WTC11 (cell line): ENCODE measurements at regions not wholly inside any gene's neighbourhood (a gene's known extent, or its start where the extent isn't known, plus 50 kb on each side); places are given as distances from the start of the nearest gene placed in this dataset.

ENCODE experiments used
- ATAC-seq: fragments of 200-7000 bp; cut with Tn5 transposase; 2 replicates; pipeline ENCODE4 v1.10.0; 2021; ENCODE audit warnings: mild to moderate bottlenecking, moderate library complexity
- CTCF ChIA-PET: fragments of 300-600 bp; sonication (Branson Sonifier 250); formaldehyde crosslinking; loops from one replicate; lab custom pipeline; 2021; ENCODE audit warnings: antibody characterized with exemption; lab: Charles Lee
- POLR2A ChIA-PET: fragments of 350-600 bp; sonication (Branson Sonifier 250); formaldehyde crosslinking; loops from one replicate; lab custom pipeline; 2021; ENCODE audit warnings: antibody characterized with exemption; lab: Charles Lee
- DNase-seq: peaks from one replicate; pipeline ENCODE4 v3.0.0; 2021; ENCODE audit warnings: low spot score
- H3K27ac Mint-ChIP-seq: 2 replicates; pipeline ENCODE4 v1.8.0; 2021; ENCODE audit warnings: mixed read lengths
- H3K27me3 Mint-ChIP-seq: 2 replicates; pipeline ENCODE4 v1.8.0; 2021; ENCODE audit warnings: low read depth, mild to moderate bottlenecking, moderate library complexity, mixed read lengths
- H3K36me3 Mint-ChIP-seq: 2 replicates; pipeline ENCODE4 v1.8.0; 2021; ENCODE audit warnings: mixed read lengths
- H3K4me1 Mint-ChIP-seq: 2 replicates; pipeline ENCODE4 v1.8.0; 2022; ENCODE audit warnings: mixed read lengths
- H3K4me3 Mint-ChIP-seq: 2 replicates; pipeline ENCODE4 v1.8.0; 2021; ENCODE audit warnings: mild to moderate bottlenecking, moderate library complexity, mixed read lengths
- H3K9me3 Mint-ChIP-seq: 2 replicates; pipeline ENCODE4 v1.8.0; 2021; ENCODE audit warnings: mixed read lengths
- CREM ChIP-seq: sonication (generic); formaldehyde crosslinking; IDR thresholded peaks from 2 replicates; pipeline ENCODE4 v1.8.1; 2022; ENCODE audit warnings: mild to moderate bottlenecking, missing genetic modification reagents, moderate library complexity
- ETV6 ChIP-seq: sonication (generic); formaldehyde crosslinking; IDR thresholded peaks from 2 replicates; pipeline ENCODE4 v1.8.1; 2022; ENCODE audit warnings: mild to moderate bottlenecking, missing genetic modification reagents
- FOXJ3 ChIP-seq: sonication (generic); formaldehyde crosslinking; IDR thresholded peaks from 2 replicates; pipeline ENCODE4 v1.9.0; 2021; ENCODE audit warnings: missing genetic modification reagents, mild to moderate bottlenecking, borderline replicate concordance
- IRF1 ChIP-seq: sonication (generic); formaldehyde crosslinking; IDR thresholded peaks from 2 replicates; pipeline ENCODE4 v1.8.0; 2023; ENCODE audit warnings: missing genetic modification reagents
- JAZF1 ChIP-seq: fragments of 250-450 bp; sonication (Bioruptor Pico); IDR thresholded peaks from 2 replicates; pipeline ENCODE4 v1.9.0; 2021; ENCODE audit warnings: moderate library complexity, mild to moderate bottlenecking, inconsistent platforms
- RELA ChIP-seq: sonication (generic); formaldehyde crosslinking; IDR thresholded peaks from 2 replicates; pipeline ENCODE4 v1.8.1; 2022; ENCODE audit warnings: missing genetic modification reagents, mild to moderate bottlenecking, borderline replicate concordance
- SMAD3 ChIP-seq: sonication (generic); formaldehyde crosslinking; IDR thresholded peaks from 2 replicates; pipeline ENCODE4 v1.8.0; 2022; ENCODE audit warnings: missing genetic modification reagents, mild to moderate bottlenecking, borderline replicate concordance
- ZNF232 ChIP-seq: sonication (generic); formaldehyde crosslinking; IDR thresholded peaks from 2 replicates; pipeline ENCODE4 v1.8.0; 2022; ENCODE audit warnings: mild to moderate bottlenecking, missing genetic modification reagents
- ZNF317 ChIP-seq: sonication (generic); formaldehyde crosslinking; IDR thresholded peaks from 2 replicates; pipeline ENCODE4 v1.8.1; 2023; ENCODE audit warnings: low read depth, mild to moderate bottlenecking, moderate library complexity, missing genetic modification reagents, borderline replicate concordance
- ZNF396 ChIP-seq: fragments of 250-450 bp; sonication (Bioruptor Pico); IDR thresholded peaks from 2 replicates; pipeline ENCODE4 v1.8.0; 2021; ENCODE audit warnings: mild to moderate bottlenecking, moderate library complexity, borderline replicate concordance
- ZNF416 ChIP-seq: fragments of 250-450 bp; sonication (Bioruptor Pico); IDR thresholded peaks from 2 replicates; pipeline ENCODE4 v1.9.0; 2021; ENCODE audit warnings: mild to moderate bottlenecking, inconsistent platforms
- TF ChIP-seq, protein P1 (sequence below): fragments of 250-450 bp; sonication (Bioruptor Pico); IDR thresholded peaks from 2 replicates; pipeline ENCODE4 v1.9.0; 2021; ENCODE audit warnings: moderate library complexity, mild to moderate bottlenecking, inconsistent platforms, borderline replicate concordance
- TF ChIP-seq, protein P2 (sequence below): sonication (generic); formaldehyde crosslinking; IDR thresholded peaks from 2 replicates; pipeline ENCODE4 v1.8.1; 2023; ENCODE audit warnings: mild to moderate bottlenecking, missing genetic modification reagents
- TF ChIP-seq, protein P3 (sequence below): fragments of 250-450 bp; sonication (Bioruptor Pico); IDR thresholded peaks from 2 replicates; pipeline ENCODE4 v1.8.0; 2021; ENCODE audit warnings: mild to moderate bottlenecking
- TF ChIP-seq, protein P4 (sequence below): sonication (generic); formaldehyde crosslinking; IDR thresholded peaks from 2 replicates; pipeline ENCODE4 v1.8.1; 2023; ENCODE audit warnings: mild to moderate bottlenecking, missing genetic modification reagents, borderline replicate concordance

DNA sequence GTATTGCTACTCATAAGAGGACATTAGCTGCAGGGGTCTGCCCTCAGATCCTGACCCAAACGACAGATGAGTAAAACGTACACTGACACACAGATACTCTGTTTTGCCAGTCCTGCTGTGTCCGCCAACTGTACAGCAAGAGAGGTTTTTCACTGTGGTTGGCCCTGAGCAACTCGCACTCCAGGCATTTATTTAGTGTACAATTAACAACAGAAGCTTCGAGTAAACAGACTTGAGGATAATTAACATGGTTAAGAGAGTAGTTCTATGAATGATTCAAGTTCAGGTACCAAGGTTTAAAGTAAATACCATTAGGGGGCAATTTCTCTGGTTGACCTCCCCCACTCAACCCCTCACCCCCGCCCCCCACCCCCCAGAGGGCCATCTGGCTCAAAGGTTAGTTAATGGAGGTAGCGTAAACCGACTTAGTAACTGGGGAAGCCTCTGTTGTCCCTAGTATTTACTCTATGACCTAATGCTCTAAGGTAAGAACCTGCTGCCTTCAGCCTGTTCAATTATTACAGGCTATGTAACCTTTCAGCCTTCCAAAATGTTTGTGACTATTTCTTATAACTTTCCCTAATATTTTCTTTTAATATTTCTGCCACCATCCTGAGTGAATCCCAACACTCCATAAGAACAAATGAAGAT, 103.9 kb upstream of the XIRP2 start (continued):
- TF ChIP-seq CREM (CRISPR knock-in tag) (no peak), SMAD3 (CRISPR knock-in tag) (no peak), FOXJ3 (CRISPR knock-in tag) (no peak), JAZF1 (CRISPR knock-in tag) (no peak), IRF1 (CRISPR knock-in tag) (no peak)
- TF ChIP-seq, protein P1, sequence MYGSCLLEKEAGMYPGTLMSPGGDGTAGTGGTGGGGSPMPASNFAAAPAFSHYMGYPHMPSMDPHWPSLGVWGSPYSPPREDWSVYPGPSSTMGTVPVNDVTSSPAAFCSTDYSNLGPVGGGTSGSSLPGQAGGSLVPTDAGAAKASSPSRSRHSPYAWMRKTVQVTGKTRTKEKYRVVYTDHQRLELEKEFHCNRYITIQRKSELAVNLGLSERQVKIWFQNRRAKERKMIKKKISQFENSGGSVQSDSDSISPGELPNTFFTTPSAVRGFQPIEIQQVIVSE (CRISPR knock-in tag): no peak
- TF ChIP-seq, protein P2, sequence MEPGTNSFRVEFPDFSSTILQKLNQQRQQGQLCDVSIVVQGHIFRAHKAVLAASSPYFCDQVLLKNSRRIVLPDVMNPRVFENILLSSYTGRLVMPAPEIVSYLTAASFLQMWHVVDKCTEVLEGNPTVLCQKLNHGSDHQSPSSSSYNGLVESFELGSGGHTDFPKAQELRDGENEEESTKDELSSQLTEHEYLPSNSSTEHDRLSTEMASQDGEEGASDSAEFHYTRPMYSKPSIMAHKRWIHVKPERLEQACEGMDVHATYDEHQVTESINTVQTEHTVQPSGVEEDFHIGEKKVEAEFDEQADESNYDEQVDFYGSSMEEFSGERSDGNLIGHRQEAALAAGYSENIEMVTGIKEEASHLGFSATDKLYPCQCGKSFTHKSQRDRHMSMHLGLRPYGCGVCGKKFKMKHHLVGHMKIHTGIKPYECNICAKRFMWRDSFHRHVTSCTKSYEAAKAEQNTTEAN: no peak

DNA sequence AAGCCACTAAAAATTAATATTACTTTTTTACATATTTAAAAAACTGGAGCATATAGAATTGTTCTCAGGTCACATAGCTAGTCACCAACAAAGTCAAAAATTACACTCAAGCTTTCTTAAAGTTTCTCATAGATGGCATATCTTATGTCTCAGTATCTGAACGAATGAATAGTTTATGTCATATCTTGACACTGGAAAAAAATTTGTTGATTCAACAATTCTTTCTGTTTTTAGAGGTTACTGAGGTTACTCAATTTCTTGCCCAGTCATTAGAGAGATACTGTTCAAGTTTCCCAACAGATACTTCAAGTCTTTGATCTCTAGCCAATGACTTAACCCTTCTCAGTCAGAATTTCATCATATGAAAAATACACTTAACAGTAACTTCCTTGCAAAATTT, 113.1 kb upstream of the XIRP2 start:
- ATAC-seq: no peak
- peaks cover 1% of the 10 kb centered on the region; the same call in 1 of the 2 replicates for H3K36me3 Mint-ChIP-seq
- no peak for DNase-seq
- H3K4me3 Mint-ChIP-seq: no peak overlapping the region
- H3K4me1 Mint-ChIP-seq: peaks cover 60% of the 10 kb centered on the region
- CTCF ChIA-PET: no interaction called here
- H3K9me3 Mint-ChIP-seq: no peaks in the 10 kb centered on the region
- TF ChIP-seq RELA (CRISPR knock-in tag) (no peak), ETV6 (no peak), ZNF317 (CRISPR knock-in tag) (no peak), ZNF416 (no peak), ZNF232 (CRISPR knock-in tag) (no peak), ZNF396 (CRISPR knock-in tag) (no peak)
- TF ChIP-seq, protein P3, sequence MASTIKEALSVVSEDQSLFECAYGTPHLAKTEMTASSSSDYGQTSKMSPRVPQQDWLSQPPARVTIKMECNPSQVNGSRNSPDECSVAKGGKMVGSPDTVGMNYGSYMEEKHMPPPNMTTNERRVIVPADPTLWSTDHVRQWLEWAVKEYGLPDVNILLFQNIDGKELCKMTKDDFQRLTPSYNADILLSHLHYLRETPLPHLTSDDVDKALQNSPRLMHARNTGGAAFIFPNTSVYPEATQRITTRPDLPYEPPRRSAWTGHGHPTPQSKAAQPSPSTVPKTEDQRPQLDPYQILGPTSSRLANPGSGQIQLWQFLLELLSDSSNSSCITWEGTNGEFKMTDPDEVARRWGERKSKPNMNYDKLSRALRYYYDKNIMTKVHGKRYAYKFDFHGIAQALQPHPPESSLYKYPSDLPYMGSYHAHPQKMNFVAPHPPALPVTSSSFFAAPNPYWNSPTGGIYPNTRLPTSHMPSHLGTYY (CRISPR knock-in tag): no peak
- TF ChIP-seq, protein P4, sequence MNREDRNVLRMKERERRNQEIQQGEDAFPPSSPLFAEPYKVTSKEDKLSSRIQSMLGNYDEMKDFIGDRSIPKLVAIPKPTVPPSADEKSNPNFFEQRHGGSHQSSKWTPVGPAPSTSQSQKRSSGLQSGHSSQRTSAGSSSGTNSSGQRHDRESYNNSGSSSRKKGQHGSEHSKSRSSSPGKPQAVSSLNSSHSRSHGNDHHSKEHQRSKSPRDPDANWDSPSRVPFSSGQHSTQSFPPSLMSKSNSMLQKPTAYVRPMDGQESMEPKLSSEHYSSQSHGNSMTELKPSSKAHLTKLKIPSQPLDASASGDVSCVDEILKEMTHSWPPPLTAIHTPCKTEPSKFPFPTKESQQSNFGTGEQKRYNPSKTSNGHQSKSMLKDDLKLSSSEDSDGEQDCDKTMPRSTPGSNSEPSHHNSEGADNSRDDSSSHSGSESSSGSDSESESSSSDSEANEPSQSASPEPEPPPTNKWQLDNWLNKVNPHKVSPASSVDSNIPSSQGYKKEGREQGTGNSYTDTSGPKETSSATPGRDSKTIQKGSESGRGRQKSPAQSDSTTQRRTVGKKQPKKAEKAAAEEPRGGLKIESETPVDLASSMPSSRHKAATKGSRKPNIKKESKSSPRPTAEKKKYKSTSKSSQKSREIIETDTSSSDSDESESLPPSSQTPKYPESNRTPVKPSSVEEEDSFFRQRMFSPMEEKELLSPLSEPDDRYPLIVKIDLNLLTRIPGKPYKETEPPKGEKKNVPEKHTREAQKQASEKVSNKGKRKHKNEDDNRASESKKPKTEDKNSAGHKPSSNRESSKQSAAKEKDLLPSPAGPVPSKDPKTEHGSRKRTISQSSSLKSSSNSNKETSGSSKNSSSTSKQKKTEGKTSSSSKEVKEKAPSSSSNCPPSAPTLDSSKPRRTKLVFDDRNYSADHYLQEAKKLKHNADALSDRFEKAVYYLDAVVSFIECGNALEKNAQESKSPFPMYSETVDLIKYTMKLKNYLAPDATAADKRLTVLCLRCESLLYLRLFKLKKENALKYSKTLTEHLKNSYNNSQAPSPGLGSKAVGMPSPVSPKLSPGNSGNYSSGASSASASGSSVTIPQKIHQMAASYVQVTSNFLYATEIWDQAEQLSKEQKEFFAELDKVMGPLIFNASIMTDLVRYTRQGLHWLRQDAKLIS (CRISPR knock-in tag): no peak
- POLR2A ChIA-PET: no interaction called here
- no peak overlapping the region for H3K27ac Mint-ChIP-seq
- H3K27me3 Mint-ChIP-seq: no peaks in the 10 kb centered on the region
